IPS-20b (cell line): ENCODE measurements at regions not wholly inside any gene's neighbourhood (a gene's known extent, or its start where the extent isn't known, plus 50 kb on each side); places are given as distances from the start of the nearest gene placed in this dataset.

Source experiments
- H3K27ac ChIP-seq: one replicate; pipeline ENCODE4 v1.5.1; 2013; ENCODE audit warnings: low read length
- H3K27me3 ChIP-seq: 2 replicates; pipeline ENCODE4 v1.6.1; 2013; ENCODE audit warnings: mild to moderate bottlenecking, low read length, inconsistent platforms; ENCODE audit not compliant: insufficient read depth
- H3K36me3 ChIP-seq: 2 replicates; pipeline ENCODE4 v1.6.1; 2013; ENCODE audit warnings: low read depth, mild to moderate bottlenecking, inconsistent platforms, low read length, moderate library complexity; ENCODE audit not compliant: insufficient read depth
- H3K4me1 ChIP-seq: 2 replicates; pipeline ENCODE4 v1.6.1; 2013; ENCODE audit warnings: mild to moderate bottlenecking, control low read depth, inconsistent platforms, low read length, moderate library complexity; ENCODE audit not compliant: insufficient read depth
- H3K4me3 ChIP-seq: 2 replicates; pipeline ENCODE4 v1.5.1; 2013; ENCODE audit warnings: mild to moderate bottlenecking, low read length, inconsistent platforms
- H3K9ac ChIP-seq: 2 replicates; pipeline ENCODE4 v1.6.1; 2013; ENCODE audit warnings: low read depth, mild to moderate bottlenecking, inconsistent platforms, low read length, moderate library complexity
- H3K9me3 ChIP-seq: 2 replicates; pipeline ENCODE4 v1.6.1; 2013; ENCODE audit warnings: mild to moderate bottlenecking, low read depth, low read length, inconsistent platforms; ENCODE audit not compliant: insufficient read depth

GRCh38 chrX:122440832-122441231 lies 743.2 kb upstream of the GRIA3 start:
- Histone ChIP-seq H3K9ac (no peak overlapping the region), H3K27ac (no peak overlapping the region), H3K27me3 (no peaks in the 10 kb centered on the region), H3K36me3 (no peaks in the 10 kb centered on the region), H3K9me3 (no peaks in the 10 kb centered on the region), H3K4me1 (no peaks in the 10 kb centered on the region), H3K4me3 (no peak overlapping the region)

GRCh38 chrX:122441451-122441850 lies 742.6 kb upstream of the GRIA3 start:
- Histone ChIP-seq H3K4me3 (no peak overlapping the region), H3K27me3 (no peaks in the 10 kb centered on the region), H3K36me3 (no peaks in the 10 kb centered on the region), H3K4me1 (no peaks in the 10 kb centered on the region), H3K9ac (no peak overlapping the region), H3K9me3 (no peaks in the 10 kb centered on the region), H3K27ac (no peak overlapping the region)

- H3K9me3 ChIP-seq = no peaks in the 10 kb centered on the region
- H3K27me3 ChIP-seq = no peaks in the 10 kb centered on the region
- H3K36me3 ChIP-seq = no peaks in the 10 kb centered on the region
- no peak overlapping the region for H3K27ac ChIP-seq
- no peak overlapping the region for H3K4me3 ChIP-seq
- H3K9ac ChIP-seq = no peak overlapping the region
- H3K4me1 ChIP-seq = no peaks in the 10 kb centered on the region
Measured at GRCh38 chrX:122445466-122445865, 738.6 kb upstream of the GRIA3 start.

GRCh38 chrX:122464341-122464740 lies 719.7 kb upstream of the GRIA3 start:
- no peak overlapping the region for H3K4me3 ChIP-seq
- H3K27ac ChIP-seq = no peak overlapping the region
- no peaks in the 10 kb centered on the region for H3K36me3 ChIP-seq
- H3K27me3 ChIP-seq = no peaks in the 10 kb centered on the region
- no peak overlapping the region for H3K9ac ChIP-seq
- no peaks in the 10 kb centered on the region for H3K9me3 ChIP-seq
- H3K4me1 ChIP-seq = no peaks in the 10 kb centered on the region

GRCh38 chrX:122475306-122475705 lies 708.8 kb upstream of the GRIA3 start:
- Histone ChIP-seq H3K9ac (no peak overlapping the region), H3K27me3 (no peaks in the 10 kb centered on the region), H3K9me3 (no peaks in the 10 kb centered on the region), H3K27ac (no peak overlapping the region), H3K36me3 (no peaks in the 10 kb centered on the region), H3K4me3 (no peak overlapping the region), H3K4me1 (no peaks in the 10 kb centered on the region)

GRCh38 chrX:122500556-122500955 lies 683.5 kb upstream of the GRIA3 start:
- no peaks in the 10 kb centered on the region for H3K27me3 ChIP-seq
- no peak overlapping the region for H3K27ac ChIP-seq
- H3K4me3 ChIP-seq = no peak overlapping the region
- no peaks in the 10 kb centered on the region for H3K36me3 ChIP-seq
- no peak overlapping the region for H3K9ac ChIP-seq
- H3K9me3 ChIP-seq = no peaks in the 10 kb centered on the region
- no peaks in the 10 kb centered on the region for H3K4me1 ChIP-seq

GRCh38 chrX:122501652-122502051 lies 682.4 kb upstream of the GRIA3 start:
- H3K4me3 ChIP-seq = no peak overlapping the region
- H3K27ac ChIP-seq = no peak overlapping the region
- no peaks in the 10 kb centered on the region for H3K4me1 ChIP-seq
- H3K27me3 ChIP-seq = no peaks in the 10 kb centered on the region
- no peaks in the 10 kb centered on the region for H3K36me3 ChIP-seq
- no peaks in the 10 kb centered on the region for H3K9me3 ChIP-seq
- H3K9ac ChIP-seq = no peak overlapping the region

- no peaks in the 10 kb centered on the region for H3K36me3 ChIP-seq
- H3K27me3 ChIP-seq = no peaks in the 10 kb centered on the region
- no peak overlapping the region for H3K4me3 ChIP-seq
- no peak overlapping the region for H3K9ac ChIP-seq
- no peaks in the 10 kb centered on the region for H3K9me3 ChIP-seq
- H3K27ac ChIP-seq = no peak overlapping the region
- no peaks in the 10 kb centered on the region for H3K4me1 ChIP-seq
Measured at GRCh38 chrX:122504026-122504425, 680.1 kb upstream of the GRIA3 start.

- Histone ChIP-seq H3K9me3 (no peaks in the 10 kb centered on the region), H3K27me3 (no peaks in the 10 kb centered on the region)
Measured at GRCh38 chrX:122512561-122513072, 671.5 kb upstream of the GRIA3 start.

GRCh38 chrX:122517786-122518185 lies 666.3 kb upstream of the GRIA3 start:
- no peaks in the 10 kb centered on the region for H3K9me3 ChIP-seq
- H3K27me3 ChIP-seq = no peaks in the 10 kb centered on the region
- no peak overlapping the region for H3K9ac ChIP-seq
- no peak overlapping the region for H3K4me3 ChIP-seq
- H3K36me3 ChIP-seq = no peaks in the 10 kb centered on the region
- no peak overlapping the region for H3K27ac ChIP-seq
- no peaks in the 10 kb centered on the region for H3K4me1 ChIP-seq

More at GRCh38 chrX:122512561-122513072, 671.5 kb upstream of the GRIA3 start:
- no peaks in the 10 kb centered on the region for H3K4me1 ChIP-seq
- no peak overlapping the region for H3K27ac ChIP-seq
- no peak overlapping the region for H3K4me3 ChIP-seq
- H3K9ac ChIP-seq = no peak overlapping the region
- no peaks in the 10 kb centered on the region for H3K36me3 ChIP-seq

- Histone ChIP-seq H3K27ac (no peak overlapping the region), H3K36me3 (no peaks in the 10 kb centered on the region), H3K9ac (no peak overlapping the region), H3K9me3 (no peaks in the 10 kb centered on the region), H3K27me3 (no peaks in the 10 kb centered on the region), H3K4me3 (no peak overlapping the region), H3K4me1 (no peaks in the 10 kb centered on the region)
Measured at GRCh38 chrX:122545778-122546177, 638.3 kb upstream of the GRIA3 start.

- Histone ChIP-seq H3K4me1 (no peaks in the 10 kb centered on the region), H3K4me3 (no peak overlapping the region), H3K27ac (no peak overlapping the region), H3K36me3 (no peaks in the 10 kb centered on the region), H3K27me3 (no peaks in the 10 kb centered on the region), H3K9me3 (no peaks in the 10 kb centered on the region), H3K9ac (no peak overlapping the region)
Measured at GRCh38 chrX:122546269-122546668, 637.8 kb upstream of the GRIA3 start.
